Cardiac muscle cell (in vitro differentiated cells and primary cell): ENCODE measurements at regions not wholly inside any gene's neighbourhood (a gene's known extent, or its start where the extent isn't known, plus 50 kb on each side); places are given as distances from the start of the nearest gene placed in this dataset.

Experiments
- DNase-seq, 2 donors: peaks; one replicate each; pipeline versions ENCODE4 v3.0.0 to v3.0.0-alpha.2; 2010 to 2017; ENCODE audit warnings: low read depth in 1 of 2, low spot score in 1 of 2
- H3K27ac ChIP-seq: fragments of 200-600 bp; sonication (generic); 2 replicates; pipeline ENCODE4 v1.5.1; 2016
- H3K27me3 ChIP-seq: fragments of 200-600 bp; sonication (generic); 2 replicates; pipeline ENCODE4 v1.6.0; 2016; ENCODE audit warnings: control low read depth
- H3K36me3 ChIP-seq: fragments of 200-600 bp; sonication (generic); 2 replicates; pipeline ENCODE4 v1.5.1; 2016; ENCODE audit warnings: control low read depth
- H3K4me1 ChIP-seq: fragments of 200-600 bp; sonication (generic); 2 replicates; pipeline ENCODE4 v1.8.1; 2017; ENCODE audit warnings: low read depth, mild to moderate bottlenecking, mixed run types
- H3K4me3 ChIP-seq: fragments of 200-600 bp; sonication (generic); 2 replicates; pipeline ENCODE4 v1.5.1; 2016; ENCODE audit warnings: mild to moderate bottlenecking
- H3K9me3 ChIP-seq: fragments of 200-600 bp; sonication (generic); 2 replicates; pipeline ENCODE4 v1.5.1; 2017; ENCODE audit warnings: low read depth, mild to moderate bottlenecking, control low read depth
- TF ChIP-seq, protein P1 (sequence below): IDR thresholded peaks from 2 replicates; pipeline ENCODE4 v1.5.1; 2012; ENCODE audit warnings: low read depth, mild to moderate bottlenecking, low read length

DNA sequence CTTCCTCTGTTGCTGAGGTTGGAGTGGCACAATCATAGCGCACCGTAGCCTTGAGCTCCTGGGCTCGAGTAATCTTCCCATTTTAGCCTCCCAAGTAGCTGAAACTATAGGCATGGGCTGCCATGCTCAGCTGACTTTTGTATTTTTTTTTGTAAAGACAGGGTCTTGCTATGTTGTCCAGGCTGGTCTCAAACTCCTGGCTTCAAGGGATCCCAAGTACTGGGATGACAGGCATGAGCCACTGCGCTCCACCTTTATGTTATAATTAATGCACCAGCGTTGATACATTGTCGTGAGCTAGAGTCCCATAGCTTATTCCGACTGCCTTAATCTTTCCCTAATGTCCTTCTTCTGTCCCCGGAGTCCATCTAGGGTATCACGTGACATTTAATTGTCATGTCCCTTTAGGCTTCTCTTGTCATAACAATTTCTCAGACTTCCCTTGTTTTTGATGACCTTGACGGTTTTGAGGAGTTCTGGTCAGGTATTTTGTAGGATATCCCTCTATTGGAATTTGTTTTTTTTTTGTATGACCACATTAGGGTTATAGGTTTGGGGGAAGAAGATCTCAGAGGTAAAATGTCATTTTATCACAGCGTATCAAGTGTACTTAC is 63.9 kb downstream of the CEBPB start:
- TF ChIP-seq, protein P1, sequence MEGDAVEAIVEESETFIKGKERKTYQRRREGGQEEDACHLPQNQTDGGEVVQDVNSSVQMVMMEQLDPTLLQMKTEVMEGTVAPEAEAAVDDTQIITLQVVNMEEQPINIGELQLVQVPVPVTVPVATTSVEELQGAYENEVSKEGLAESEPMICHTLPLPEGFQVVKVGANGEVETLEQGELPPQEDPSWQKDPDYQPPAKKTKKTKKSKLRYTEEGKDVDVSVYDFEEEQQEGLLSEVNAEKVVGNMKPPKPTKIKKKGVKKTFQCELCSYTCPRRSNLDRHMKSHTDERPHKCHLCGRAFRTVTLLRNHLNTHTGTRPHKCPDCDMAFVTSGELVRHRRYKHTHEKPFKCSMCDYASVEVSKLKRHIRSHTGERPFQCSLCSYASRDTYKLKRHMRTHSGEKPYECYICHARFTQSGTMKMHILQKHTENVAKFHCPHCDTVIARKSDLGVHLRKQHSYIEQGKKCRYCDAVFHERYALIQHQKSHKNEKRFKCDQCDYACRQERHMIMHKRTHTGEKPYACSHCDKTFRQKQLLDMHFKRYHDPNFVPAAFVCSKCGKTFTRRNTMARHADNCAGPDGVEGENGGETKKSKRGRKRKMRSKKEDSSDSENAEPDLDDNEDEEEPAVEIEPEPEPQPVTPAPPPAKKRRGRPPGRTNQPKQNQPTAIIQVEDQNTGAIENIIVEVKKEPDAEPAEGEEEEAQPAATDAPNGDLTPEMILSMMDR = no peak
- Histone ChIP-seq H3K36me3 (no peaks in the 10 kb centered on the region), H3K4me1 (no peaks in the 10 kb centered on the region), H3K27ac (no peak overlapping the region), H3K4me3 (no peak overlapping the region), H3K9me3 (no peaks in the 10 kb centered on the region), H3K27me3 (no peaks in the 10 kb centered on the region)
- DNase-seq = no peak

DNA sequence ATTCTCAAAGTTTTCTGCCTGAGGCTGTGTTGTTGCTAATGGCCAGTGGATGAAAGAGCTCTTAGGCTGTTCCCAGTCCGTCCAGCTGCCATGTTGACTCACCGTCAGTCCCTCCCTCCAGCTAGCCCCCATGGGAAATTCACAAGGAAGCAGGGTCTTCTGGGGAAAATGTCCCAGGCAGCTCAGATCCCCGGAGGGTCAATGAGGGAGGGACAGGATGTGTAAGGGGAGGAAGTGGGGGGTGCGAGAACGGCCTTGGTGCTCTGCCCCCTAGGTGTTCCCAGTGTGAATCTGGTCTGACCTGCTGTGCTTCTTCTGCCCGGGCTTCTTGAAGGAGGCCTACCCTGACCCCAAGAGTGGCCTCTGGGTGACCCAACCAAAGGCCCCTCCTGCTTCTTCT is 65.9 kb downstream of the CEBPB start:
- H3K36me3 ChIP-seq = no peaks in the 10 kb centered on the region
- no peak for DNase-seq

GRCh38 chr20:50257860-50258259 is 67.2 kb downstream of the CEBPB start:
- H3K4me3 ChIP-seq = no peak overlapping the region
- no peak overlapping the region for H3K27ac ChIP-seq
- H3K4me1 ChIP-seq = no peaks in the 10 kb centered on the region
- H3K9me3 ChIP-seq = no peaks in the 10 kb centered on the region
- H3K36me3 ChIP-seq = no peaks in the 10 kb centered on the region
- TF ChIP-seq, protein P1 = no peak
- DNase-seq = no peak
- H3K27me3 ChIP-seq = no peaks in the 10 kb centered on the region

More for the DNA sequence above, 65.9 kb downstream of the CEBPB start:
- H3K27ac ChIP-seq = no peak overlapping the region
- H3K4me1 ChIP-seq = no peaks in the 10 kb centered on the region
- no peaks in the 10 kb centered on the region for H3K9me3 ChIP-seq
- TF ChIP-seq, protein P1 = no peak
- H3K4me3 ChIP-seq = no peak overlapping the region
- no peaks in the 10 kb centered on the region for H3K27me3 ChIP-seq

DNA sequence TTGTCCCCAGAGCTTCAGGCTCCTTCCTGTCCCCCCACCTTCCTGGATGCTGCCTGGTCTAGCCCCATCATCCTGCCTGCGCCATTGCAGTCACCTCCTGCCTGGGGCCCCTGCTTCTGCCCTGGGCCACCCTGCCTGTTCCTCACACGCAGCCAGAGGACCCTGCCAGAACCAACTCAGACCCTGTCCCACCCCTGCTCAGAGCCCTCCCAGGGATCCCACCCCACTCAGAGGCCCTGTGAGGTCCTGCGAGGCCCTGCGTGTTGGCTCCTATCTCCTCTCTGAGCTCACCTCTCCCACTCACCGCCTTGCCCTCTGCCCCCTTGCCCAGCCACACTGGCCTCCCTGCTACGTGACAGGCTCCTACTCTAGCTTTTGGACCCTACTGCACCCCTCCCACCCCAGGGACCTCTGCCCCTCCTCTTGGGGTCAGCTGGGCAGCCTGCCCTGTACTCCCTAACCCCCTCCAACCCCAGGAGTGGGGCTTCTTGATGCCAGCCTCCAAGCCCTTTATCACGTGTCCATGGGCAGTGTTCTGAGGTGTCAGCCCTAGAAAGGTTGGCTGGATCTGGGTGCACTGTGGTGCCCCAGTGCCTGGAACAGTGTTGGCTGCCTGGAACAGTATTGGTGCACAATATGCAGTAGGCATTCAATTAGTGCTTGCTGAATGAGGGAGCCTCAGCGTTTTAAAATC is 68.3 kb downstream of the CEBPB start:
- H3K9me3 ChIP-seq = no peaks in the 10 kb centered on the region
- no peak for DNase-seq
- H3K36me3 ChIP-seq = no peaks in the 10 kb centered on the region
- no peaks in the 10 kb centered on the region for H3K27me3 ChIP-seq
- H3K4me1 ChIP-seq = no peaks in the 10 kb centered on the region
- no peak overlapping the region for H3K27ac ChIP-seq
- TF ChIP-seq, protein P1 = no peak
- H3K4me3 ChIP-seq = no peak overlapping the region

GRCh38 chr20:50259705-50260478 is 69.3 kb downstream of the CEBPB start:
- no peak for DNase-seq
- no peaks in the 10 kb centered on the region for H3K9me3 ChIP-seq
- H3K27me3 ChIP-seq = no peaks in the 10 kb centered on the region
- TF ChIP-seq, protein P1 = no peak
- H3K4me1 ChIP-seq = no peaks in the 10 kb centered on the region
- H3K27ac ChIP-seq = no peak overlapping the region
- H3K36me3 ChIP-seq = no peaks in the 10 kb centered on the region
- H3K4me3 ChIP-seq = no peak overlapping the region
